ENCODE measurements at regions not wholly inside any gene's neighbourhood (a gene's known extent, or its start where the extent isn't known, plus 50 kb on each side); places are given as distances from the start of the nearest gene placed in this dataset.
A peak's percentile ranks its signal among the peaks of the same experiment; 100 is the strongest.

- no peak for DNase-seq
Observed at GRCh38 chr3:109210501-109210900, 74.0 kb downstream of the C3orf85 start.

DNA sequence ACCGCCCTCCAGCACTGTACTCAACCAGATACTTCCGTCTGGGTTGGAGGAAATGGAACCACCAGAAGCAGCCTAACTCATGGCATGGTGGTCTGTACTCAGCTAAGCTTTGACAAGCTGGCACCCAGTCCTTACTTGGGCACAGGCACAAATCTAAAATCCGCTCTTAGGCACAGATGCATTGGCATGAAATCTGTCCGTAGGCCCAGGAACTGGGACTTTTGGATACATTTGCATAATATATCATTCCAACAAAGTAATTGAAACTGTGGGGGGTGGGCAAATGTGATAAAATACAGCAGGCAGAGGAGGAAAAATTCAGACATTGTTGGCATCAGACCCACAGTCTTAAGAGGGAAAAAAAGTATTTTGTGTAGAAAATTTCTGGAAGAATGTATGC lies 75.4 kb downstream of the C3orf85 start:
- no peak for DNase-seq

DNA sequence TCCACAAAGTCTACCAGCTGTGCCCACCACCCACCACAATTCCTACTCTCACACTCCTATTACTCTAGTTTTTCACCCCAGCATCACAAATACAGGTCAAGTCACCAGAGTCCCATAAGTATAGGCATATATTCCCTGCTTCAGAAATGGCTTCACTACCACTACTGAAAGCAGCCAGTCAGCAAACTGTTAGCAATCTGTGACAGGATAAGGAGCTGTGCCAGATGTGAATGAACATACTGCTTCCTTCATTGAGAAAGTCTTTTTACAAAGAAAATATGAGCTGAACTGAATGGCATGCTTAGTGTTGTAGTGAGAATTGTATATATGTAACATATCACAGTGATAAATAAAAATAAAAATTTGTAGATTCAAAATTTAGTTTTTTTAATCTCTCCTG lies 76.8 kb downstream of the C3orf85 start:
- no peak for DNase-seq

GRCh38 chr3:109224333-109224732 lies 87.8 kb downstream of the C3orf85 start:
- no peak for DNase-seq

DNA sequence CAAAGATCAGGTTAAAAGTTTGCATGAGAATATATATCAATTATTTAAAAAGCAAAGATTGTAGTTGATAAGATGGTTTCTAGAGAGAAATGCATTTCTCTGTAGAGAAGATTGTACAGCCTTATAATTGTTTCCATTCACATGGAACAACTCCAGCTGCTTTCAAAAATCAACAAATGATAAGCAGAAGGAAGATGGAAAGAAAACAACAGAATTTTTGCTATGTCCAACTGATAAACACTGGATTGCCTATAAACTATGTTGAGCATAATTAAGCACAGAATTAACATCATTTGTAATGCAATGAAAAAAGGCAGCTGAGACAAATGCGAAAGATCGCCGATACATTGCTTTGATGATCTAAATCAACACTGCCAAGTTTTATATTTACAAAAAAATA lies 89.0 kb downstream of the C3orf85 start:
- no peak for DNase-seq

DNA sequence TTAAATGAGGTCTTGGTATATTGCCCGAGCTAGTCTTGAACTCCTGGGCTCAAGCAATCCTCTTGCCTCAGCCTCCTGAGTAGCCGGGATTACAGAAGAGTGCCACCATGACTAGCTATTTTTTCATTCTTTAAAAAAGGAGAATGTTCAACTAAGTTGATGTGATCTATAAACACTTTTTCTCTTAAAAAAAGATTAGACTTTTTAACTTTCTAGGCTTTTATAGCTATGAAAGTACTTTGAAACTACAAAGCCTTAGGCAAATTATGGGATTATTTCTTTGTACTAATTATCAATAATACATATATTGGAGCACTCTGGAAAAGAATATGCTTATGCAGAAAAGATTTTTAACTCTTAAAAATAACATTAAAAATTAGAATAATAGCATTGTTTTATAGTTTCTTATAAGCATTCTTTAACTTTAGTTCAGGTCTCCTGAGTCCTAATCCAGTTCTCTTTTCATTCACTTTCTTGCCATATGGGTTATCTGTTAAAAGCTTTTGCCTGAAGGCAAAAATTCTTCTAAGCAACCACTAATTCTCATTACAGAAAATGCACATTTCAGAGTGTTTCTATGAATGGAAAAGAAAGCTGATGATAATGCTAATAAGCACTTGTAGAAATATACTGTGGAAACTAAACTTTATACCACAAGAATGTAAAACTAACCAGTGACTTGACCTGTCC lies 87.8 kb downstream of the DPPA2 start:
- no peak for DNase-seq

- DNase-seq: no peak
Observed at GRCh38 chr3:109229174-109229847, 87.0 kb downstream of the DPPA2 start.

DNA sequence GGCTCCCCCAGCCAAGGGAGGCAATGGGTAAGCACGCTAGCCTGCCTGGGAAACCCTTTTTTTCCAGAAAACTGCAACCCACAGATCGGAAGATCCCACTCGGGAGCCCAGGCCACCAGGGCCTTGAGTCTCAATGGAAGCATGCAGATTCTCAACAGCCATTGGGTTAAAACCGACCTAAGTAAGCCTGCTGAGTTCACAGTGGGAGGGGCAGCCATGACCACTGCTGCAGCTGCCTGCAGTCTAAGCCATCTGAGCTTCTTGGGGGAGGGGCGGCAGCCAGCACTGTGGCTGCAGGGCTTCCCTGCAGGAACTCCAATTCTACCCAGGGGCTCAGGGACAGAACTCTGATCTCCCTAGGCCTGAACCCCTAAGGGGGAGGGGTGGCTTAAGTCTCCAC lies 82.0 kb downstream of the DPPA2 start:
- no peak for DNase-seq

DNA sequence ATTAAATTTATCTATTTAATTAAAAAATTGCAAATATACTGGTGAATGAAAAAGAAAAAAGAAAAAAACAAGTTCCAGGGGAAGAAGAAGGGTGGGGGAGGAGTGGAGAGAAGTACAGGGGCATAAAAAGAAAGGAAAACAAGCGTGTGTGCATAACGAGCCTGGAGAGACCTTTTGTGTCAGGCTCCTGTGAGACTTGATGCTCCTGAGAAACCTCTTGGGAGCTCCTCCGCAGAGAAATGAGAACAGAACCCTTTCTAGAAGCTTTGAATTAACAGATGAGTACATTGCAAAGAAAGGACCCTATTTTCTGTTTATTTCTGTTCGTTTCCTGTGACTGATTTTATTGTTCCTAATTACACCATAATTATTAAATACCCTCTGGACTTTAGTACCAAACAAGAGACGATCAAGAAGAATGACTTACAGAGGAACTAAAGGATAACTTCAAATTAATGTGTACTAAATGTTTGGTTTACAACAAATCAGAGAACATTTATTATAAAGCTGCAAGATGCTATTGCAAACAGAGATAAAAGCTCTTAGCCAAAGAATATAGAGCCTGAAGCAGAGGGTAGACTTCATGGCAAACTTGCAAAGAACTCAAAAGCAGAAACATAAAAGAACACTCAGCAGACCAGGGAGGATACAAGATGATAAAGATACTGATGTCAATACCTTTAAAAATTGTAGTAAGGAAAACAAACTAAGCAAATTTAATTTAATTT lies 74.7 kb downstream of the DPPA2 start:
- DNase-seq: peak; percentile 42

GRCh38 chr3:109242187-109242523 lies 74.2 kb downstream of the DPPA2 start:
- DNase-seq: no peak
